DMS79 (cell line): ENCODE measurements at regions not wholly inside any gene's neighbourhood (a gene's known extent, or its start where the extent isn't known, plus 50 kb on each side); places are given as distances from the start of the nearest gene placed in this dataset.

Experiments used
- DNase-seq: peaks from one replicate; lab custom pipeline; 2025; lab: John Stamatoyannopoulos, UW

DNA sequence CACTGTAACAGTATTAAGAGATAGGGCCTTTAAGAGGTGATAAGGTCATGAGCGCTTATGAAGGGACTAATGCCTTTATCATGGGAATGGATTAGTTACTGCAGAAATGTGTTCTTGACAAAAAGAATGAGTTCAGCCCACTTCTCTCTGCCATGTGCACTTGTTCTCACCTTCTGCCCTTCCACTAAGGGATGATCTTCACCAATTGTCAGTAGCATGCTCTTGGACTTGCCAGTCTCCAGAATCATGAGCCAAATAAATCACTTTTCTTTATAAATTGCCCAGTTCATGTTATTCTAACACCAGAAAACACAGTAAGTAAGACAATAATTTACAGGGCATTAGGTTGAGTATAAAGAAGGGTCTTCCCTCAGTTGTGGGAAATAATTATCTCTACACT, 189.1 kb downstream of the CRPPA start:
- no peak for DNase-seq

DNA sequence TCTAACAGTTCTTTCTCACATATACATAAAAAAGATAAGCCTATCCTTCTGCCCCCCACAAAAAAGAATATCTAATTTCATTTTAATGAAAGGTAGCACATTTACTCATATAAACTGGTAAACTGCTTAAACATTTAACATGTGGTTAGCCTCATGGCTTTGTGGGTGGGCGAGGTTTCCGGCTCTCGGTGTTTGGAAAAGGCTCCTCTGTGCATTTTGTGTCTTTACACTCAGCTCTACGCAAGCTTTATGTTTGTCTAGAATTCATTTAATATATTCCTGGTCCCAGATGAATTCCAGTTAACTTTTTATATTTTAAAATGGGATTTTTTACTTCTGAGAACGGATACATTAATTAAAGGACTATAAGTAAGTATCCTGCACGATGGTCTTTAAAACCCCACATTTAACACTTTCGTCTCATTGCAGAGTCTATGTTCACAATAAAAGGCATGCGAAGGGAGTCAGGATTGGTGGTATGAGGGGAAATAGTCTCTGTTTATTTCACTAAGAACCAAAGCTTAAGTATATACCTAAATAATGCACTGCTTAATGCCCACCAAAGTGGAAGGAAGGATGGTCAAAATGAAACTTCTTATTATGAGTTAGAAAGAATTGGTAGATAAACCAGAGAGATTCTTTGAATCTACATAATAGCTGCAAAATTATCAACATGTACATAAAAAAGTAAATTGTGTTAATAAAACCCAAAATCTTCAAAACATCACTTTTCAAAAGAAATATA, 197.2 kb downstream of the CRPPA start:
- DNase-seq: no peak

DNA sequence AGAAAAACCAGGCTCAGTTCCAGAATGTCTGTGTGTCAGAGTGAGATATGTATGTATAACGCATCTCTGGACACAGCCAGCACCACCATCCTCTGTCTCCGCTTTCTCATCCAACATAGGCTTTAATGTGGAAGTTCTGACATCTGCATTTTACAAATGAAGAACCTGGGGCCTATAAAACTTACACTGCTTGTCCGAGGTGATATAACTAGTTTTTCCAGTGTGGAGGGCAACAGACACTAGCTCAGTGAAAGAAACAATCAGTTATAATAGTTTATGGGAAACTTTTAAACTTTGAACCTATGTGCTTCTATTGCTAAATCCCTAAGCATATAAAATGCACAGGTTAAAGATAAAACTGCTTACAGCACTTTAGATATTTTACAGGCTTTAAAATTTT, 208.7 kb downstream of the CRPPA start:
- DNase-seq: no peak

DNA sequence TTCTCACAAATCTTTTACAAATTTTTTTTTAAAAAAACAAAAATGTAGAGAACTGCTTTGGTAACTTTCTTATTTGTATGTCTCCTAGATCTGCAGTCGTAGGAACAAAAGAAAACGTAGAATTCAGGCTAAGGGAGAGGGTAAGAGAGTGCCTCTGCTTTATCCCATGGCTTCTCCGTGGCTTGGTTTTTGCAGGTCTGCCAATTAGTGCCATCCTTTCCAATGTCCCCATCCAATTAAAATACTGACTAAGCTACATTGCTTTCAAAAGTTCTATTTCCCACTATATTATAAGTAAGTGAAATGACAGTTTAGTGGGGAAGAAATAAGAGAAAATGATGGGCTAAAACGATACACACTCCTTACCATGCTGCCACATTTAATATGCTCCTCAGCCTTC, 209.3 kb downstream of the CRPPA start:
- DNase-seq: no peak

DNA sequence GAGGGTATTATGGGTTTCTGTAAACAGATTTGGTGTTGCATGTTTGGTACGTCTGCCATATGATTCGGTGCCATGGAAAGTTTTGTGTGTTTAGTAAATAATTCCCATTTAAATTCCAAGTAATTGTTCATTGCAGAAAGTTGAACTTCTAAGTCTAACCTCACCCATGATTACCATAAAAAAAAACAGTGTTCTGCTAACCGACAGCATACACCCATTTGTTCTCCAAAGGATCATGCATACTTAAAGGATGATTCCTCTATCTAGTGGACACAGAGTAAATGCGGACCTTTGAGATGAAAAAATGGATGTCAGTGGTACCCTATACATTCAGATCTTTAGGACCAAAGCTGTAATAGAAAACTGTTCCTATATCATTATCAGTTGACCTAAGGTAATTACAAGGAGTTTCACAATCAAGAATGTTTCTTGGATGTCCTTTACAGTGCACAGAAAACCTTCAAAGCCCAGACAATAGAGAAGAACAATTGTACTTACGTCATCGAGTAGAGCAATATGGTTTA, 209.9 kb downstream of the CRPPA start:
- no peak for DNase-seq

DNA sequence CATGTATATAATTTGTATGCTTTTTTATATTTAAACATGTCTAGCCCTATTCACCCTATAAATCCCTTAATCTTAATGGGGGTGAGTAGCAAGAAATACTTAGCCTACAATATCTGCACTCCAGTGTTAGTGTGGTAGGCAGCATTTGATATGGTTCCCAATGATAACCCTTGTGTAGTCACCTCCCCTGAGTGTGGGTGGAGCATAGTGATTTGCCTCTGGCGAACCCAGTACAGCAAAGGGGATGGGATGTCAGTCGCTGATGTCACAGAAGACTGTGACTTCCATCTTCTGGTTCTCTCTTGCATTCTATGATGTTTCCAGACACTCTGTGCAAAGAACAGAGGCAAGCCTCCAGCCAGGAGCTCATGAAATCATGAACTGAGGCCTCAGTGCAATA, 211.2 kb downstream of the CRPPA start:
- no peak for DNase-seq

DNA sequence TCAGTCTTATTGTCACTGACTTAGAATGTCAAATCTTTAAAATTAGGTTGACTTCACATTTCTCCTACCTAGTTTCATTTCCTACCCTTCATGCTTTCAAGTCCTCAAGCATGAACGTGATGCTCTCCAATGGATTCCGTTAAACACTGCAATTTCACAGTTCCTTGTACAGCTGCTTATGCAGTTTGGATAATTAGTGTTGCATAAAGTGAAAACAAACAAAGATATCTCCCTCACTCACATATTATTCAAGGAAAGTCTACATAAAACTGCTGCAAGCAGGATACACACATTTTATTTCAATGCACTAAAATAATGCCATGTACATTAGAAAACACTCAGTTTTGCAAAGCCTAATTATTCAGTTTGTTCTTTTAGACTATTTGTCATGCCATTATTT, 214.0 kb downstream of the CRPPA start:
- DNase-seq: no peak

DNA sequence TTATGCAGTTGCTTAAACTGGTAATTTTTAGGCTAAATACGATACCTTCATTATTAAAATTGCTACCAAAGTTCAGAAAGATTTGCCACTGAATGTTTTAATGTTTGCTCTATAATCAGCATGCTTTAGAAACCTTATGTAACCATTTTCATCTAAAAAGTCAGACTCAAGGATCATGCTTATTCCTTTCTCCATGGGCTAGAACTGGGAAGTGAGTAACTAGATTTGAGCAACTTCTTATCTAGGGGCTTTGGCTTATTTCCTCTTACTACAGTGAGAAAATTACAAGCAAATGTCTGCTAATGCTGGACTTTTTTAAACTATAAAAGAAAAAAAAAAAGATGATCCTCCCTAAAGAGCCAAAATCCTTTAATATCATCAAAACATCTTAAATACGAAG, 215.9 kb downstream of the CRPPA start:
- no peak for DNase-seq

DNA sequence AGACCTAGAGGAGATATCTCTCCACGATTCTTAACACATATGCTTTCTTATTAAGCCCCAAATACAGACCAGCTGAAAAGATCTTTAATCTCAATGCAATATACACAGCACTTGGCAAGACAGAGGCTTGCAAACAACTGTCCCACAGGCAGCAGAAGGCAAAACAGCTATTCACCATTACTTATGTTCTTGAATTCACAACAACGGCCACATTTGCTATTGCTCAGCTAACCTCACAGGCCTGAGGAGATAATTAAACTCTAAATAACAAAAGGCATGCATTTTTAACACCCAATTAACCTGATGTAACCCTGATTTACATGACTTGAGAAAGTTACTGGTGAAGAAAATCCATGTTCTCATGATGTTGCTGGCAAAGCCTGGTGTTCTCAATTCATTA, 216.4 kb downstream of the CRPPA start:
- DNase-seq: no peak

DNA sequence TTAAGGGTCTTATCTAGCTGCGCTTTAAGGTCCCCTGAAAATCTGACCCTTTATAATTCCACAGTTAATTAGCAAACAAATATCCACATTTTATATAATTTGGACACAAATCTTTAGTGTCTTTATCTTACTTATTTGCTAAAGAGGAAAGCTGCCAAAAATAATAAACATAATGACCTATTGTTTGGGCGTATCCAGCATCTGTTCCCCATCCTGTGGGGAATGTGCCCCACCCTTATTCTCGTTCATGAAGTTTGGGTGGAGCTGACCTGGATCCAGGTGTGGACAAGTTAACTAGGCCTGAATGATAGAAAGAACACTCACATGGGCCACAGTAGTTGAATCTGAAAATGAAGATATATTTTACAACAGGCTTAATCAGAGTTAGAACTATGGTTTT, 218.3 kb downstream of the CRPPA start:
- DNase-seq: no peak

DNA sequence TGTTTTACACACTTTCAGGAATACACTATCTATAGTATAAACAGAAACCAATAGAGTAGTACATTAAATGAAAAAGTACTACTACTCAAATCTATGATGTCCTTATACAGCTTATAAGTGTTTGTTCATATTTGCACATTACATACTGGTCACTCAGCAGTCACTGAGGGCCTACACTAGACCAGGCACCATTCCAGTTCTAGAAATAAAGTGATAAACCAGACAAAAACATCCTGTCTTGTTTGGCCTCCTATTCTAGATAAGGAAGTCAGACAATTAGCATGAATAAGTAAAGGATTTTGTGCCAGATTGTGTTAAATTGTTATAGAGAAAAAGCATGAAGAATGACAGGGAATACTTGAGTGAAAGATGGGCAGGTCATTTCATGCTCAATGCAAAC, 219.0 kb downstream of the CRPPA start:
- no peak for DNase-seq

DNA sequence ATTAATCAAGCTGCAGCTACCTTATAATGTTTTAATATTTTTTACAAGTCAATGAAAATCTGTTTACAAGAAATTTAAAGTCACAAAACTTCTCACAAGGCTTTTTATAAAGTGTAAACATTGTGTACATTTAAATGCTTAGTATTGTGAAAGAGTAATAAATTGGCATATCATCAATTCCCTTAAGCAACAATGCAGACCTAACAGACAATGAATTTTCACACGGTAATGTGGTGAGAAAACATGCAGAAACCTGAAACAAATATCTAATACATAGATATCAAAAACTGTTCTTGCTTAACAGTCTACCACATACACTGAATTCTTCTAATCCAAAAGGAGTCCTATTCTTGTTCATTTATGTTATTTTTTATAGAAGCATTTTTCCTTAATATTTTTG, 220.7 kb downstream of the CRPPA start:
- DNase-seq: no peak

DNA sequence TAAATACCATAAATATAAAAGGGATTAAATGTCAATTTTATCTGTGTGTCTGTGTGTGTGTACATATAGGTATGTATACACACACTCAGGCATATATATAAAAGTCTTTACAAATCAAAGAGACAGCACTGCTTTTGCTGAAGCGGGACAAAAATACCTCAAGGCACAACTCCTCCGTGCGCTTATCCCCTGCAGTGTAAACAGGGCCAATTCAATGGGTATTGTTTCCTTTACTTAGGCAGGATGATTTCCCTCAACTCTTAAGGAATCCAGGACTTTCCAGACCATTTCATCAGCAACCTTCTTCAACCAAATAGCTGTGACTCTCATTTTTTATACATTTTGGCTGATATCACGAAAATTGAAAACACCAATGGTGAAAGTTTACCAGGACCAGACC, 227.7 kb downstream of the CRPPA start:
- no peak for DNase-seq

DNA sequence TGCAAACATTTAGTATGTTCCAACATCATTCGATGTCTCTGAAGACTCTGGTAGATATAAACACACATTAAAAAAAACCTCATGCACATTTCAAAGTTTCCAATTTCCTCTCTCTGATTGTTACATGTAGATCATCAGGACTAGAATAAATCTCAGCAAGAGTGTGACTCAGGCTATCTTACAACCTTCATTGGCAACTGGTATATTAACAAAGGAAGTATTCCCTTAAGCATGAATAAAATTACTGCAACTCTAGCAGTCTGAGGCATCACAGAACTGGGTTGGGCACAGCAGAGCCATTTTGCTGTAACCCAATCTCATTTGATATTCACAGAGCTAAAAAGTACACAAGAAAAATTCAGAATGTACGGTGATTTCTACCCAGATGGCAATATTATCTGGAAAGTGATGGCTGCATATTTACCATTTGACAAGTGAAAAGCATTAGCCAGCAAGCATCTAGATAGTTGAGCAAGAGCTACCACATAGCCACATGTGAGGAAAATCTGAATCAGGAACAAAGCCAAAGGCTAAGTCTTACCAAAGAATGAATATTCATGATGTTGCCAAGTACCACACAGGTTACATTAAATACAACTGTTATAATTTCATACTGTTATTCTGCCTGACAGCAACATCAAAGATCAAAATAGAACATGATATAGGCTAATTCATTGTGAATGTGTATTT, 232.2 kb downstream of the CRPPA start:
- DNase-seq: no peak

DNA sequence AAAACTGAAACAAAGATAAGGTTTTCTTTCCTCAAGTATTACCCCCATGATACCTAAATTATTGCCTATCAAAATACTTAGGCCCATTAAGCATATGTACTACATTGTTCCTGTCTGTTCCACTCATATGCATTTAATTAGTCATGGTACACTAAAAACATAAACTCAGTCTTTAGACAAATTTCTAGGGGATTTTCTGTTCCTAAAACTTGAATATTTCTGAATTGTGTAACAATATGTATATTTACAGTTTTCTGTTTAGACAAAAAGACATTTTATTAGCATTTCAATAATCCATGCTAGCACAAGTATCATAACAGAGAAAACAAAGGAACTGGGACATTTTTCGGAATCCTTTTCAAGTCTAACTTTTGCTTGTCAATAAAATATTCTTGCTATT, 234.2 kb downstream of the CRPPA start:
- DNase-seq: no peak

DNA sequence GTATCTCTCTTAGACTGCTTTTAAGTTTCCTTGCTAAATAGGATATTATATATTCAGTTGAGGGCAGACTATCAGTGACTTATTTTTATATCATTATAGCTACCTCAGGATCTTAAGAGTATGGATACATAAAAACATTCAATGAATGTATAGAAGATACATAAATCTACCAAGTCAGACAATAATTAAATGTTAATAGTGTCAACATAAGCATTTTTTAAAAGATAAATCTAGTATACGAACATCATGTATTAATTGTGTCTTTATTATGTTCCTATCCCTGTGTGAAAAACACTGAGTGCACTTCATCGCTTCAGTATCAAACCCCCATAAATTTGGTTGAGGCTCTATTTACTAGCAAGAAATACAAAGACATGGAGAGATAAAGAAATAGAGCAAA, 242.8 kb downstream of the CRPPA start:
- DNase-seq: no peak

DNA sequence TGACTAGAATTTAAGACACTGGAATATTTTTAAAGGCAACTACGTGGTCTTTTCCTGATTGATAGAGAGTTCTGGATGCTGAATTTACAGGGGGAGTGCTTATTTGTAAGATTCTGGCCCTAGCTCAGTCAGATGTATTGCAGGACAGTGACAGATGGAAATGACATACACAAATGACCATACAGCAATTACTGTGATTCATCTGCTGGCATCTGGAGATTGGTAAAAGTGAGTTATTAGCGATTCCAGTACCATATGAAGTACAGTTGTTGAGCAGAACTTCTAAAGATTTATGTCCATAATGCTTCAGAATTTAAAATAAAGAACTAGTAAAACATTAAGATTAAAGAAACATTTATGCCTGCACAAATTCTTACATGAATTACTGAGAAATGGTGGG, 243.2 kb downstream of the CRPPA start:
- no peak for DNase-seq

DNA sequence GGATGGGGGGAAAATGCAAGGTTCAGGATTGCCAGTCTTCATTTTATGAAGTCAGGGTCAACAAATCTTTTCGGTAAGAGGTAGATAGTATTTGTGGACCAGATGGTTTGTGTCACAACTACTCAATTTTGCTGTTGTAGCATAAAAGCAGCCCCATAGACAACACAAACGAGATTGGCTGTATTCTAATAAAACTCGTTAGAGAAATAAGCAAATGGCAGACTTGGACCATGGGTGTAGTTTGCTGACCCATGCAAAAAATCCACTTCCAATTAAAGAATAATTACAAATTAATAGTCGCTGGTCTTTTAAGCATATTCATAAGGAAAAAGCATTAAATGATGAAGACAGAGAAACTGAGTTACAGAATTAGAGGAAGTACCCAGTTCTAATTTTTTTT, 247.1 kb downstream of the CRPPA start:
- DNase-seq: no peak

DNA sequence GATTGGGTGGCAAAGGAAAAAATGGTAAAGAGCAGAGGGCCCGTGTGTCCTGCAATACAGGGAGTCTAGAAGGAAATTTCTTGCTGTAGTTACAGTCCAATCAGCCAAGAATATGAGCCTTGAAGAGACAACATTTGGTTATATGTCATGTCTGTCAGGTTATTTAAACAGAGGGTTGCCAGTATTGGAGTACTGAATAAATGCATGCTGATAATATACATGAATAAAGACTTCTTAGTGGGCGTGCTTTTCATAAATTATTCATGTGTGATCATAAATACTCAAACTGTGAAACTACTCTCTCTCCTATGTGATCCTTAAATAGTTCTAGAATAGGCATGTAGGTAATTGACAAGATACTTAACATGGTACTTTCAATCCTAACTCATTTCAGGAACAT, 249.0 kb downstream of the CRPPA start:
- DNase-seq: no peak

DNA sequence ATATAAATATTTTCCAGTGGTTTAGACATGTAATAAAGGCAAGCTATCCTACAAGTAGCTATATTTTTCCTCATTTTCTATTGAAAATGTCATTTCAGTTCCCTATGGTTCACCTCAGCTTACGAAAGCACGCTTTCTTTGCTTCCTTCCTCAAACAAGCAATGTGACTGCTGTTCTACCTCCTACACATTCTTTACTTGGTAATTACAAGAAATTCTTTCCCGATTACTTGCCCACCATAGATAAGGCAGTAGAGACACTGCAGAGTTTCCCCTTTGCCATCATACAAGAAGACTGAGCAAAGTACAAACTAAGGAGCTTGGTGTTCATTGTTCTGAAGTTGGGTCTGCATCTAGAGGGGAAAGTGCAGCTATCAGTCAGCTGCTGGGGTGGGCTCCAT, 249.4 kb downstream of the CRPPA start:
- no peak for DNase-seq

DNA sequence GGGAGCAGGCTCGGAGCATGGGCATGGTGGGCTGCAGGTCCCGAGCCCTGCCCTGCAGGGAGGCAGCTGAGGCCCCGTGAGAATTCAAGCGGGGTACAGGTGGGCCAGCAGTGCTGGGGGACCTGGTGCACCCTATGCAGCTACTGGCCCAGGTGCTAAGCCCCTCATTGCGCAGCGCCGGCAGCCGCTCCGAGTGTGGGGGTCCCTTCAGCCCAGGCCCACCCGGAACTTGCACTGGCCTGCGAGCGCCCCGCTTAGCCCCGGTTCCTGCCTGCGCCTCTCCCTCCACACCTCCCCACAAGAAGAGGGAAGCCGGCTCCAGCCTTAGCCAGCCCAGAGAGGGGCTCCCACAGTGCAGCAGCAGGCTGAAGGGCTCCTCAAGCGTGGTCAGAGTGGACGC, 250.7 kb downstream of the CRPPA start:
- DNase-seq: no peak

DNA sequence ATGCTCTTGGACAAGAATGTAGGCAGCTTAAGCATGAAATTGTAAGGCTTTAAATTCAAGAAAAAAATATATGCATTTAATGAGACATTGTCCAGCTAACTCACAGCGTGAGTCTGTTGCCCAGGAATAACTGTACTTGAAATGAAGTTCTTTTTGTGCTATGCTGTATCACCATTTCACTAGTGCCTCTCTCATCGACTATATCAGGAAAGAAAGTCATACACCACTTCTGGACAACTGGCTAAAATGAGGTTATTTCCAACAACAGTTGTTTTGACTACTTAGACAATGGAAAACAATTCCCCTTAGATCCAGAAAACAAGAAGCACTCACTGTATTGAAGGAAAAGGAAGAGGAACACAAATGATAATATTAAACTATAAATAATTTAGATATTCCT, 251.8 kb downstream of the CRPPA start:
- DNase-seq: no peak

DNA sequence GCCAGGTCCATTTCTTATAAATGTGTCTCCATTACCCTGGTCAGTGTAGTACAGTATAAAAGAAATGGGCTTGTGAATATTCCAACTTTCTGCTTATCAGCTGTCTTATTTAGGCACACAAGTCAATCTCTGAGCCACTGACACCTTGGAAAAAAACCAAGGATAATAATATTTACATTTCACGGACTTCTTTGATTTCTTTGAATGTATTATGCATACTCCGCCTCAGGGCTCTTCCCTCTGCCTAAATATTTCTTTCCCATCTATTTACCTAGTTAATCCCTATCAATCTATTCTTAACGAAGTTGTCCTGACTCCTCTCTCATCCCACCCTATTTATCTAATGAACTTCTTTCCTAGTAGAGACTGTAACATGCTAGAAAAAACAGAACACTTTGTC, 253.8 kb downstream of the CRPPA start:
- no peak for DNase-seq

DNA sequence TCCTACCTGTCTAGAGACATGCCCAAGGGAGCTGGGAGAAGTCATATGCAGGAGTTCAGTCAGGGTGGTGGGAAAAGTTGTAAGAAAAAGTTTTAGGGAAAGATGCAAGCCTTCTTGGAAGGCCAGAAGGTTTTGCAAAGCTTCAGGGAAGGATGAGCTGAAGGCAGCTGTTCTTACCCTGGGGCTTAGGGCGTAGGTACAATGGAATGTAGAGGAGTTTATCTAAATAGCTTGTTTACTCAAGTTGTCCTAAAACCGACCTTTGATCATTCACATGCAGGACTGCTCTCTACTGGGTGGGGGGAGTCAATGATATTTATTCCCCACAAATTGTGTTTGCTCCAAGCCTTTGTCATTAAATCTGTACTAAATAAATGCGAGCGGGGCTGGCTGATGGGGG, 277.0 kb downstream of the CRPPA start:
- DNase-seq: no peak
